B cell (primary cell): ENCODE measurements at regions not wholly inside any gene's neighbourhood (a gene's known extent, or its start where the extent isn't known, plus 50 kb on each side); places are given as distances from the start of the nearest gene placed in this dataset.

ENCODE experiments used
- ATAC-seq: fragments of 200-7000 bp; cut with Tn5 transposase; one replicate; pipeline ENCODE4 v1.10.0; 2021; ENCODE audit warnings: low read depth, mild to moderate bottlenecking, moderate number of reproducible peaks, moderate library complexity
- CTCF ChIA-PET: fragments of 350-600 bp; sonication (Branson Sonifier 250); formaldehyde crosslinking; loops from one replicate; lab custom pipeline; 2021; ENCODE audit warnings: antibody characterized with exemption, inconsistent platforms; lab: Charles Lee
- POLR2A ChIA-PET: fragments of 350-600 bp; sonication (Branson Sonifier 250); formaldehyde crosslinking; loops from one replicate; lab custom pipeline; 2021; ENCODE audit warnings: antibody characterized with exemption; lab: Charles Lee
- DNase-seq: peaks from one replicate; pipeline ENCODE4 v3.0.0; 2013
- H2AFZ ChIP-seq: 2 replicates; pipeline ENCODE4 v1.6.1; 2012; ENCODE audit warnings: mild to moderate bottlenecking, low read depth, low read length; ENCODE audit not compliant: insufficient read depth, poor library complexity, severe bottlenecking
- H3K27ac ChIP-seq, 2 donors: 1 replicate in 1 of 2; 2 replicates in 1 of 2; pipeline ENCODE4 v1.5.1; 2012 to 2013; ENCODE audit warnings: low read length in 2 of 2, mild to moderate bottlenecking in 2 of 2, moderate library complexity in 1 of 2
- H3K27me3 ChIP-seq, 4 experiments: fragments of 200-600 bp in 1 of 4; sonication (generic) in 1 of 4; replicated peaks in 1 of 4; 1 replicate in 2 of 4; 2 replicates in 2 of 4; pipeline versions ENCODE4 v1.6.1 to v1.7.0; 2013 to 2016; ENCODE audit warnings: low read length in 3 of 4, mild to moderate bottlenecking in 2 of 4, mixed read lengths in 1 of 4, moderate library complexity in 1 of 4; ENCODE audit not compliant: insufficient read depth in 4 of 4, control insufficient read depth in 3 of 4; ENCODE audit errors: control extremely low read depth in 1 of 4
- H3K36me3 ChIP-seq, 2 experiments: replicated peaks in 1 of 2; 1 replicate in 1 of 2; 2 replicates in 1 of 2; pipeline versions ENCODE4 v1.6.1 to v1.7.1; 2013; ENCODE audit warnings: low read length in 1 of 2; ENCODE audit not compliant: insufficient read depth in 2 of 2, control insufficient read depth in 1 of 2; ENCODE audit errors: control extremely low read depth in 1 of 2, extremely low read depth in 1 of 2
- H3K4me1 ChIP-seq, 2 donors: fragments of 200-600 bp in 1 of 2; sonication (generic) in 1 of 2; 1 replicate in 1 of 2; 2 replicates in 1 of 2; pipeline versions ENCODE4 v1.5.1 to v1.6.1; 2013 to 2017; ENCODE audit warnings: low read length in 2 of 2; ENCODE audit not compliant: control insufficient read depth in 2 of 2, insufficient read depth in 2 of 2
- H3K4me2 ChIP-seq: replicated peaks from 2 replicates; pipeline ENCODE3; 2012; ENCODE audit warnings: mild to moderate bottlenecking, low read depth, low read length; ENCODE audit not compliant: poor library complexity, severe bottlenecking
- H3K4me3 ChIP-seq, 5 experiments: fragments of 200-600 bp in 1 of 5; sonication (generic) in 1 of 5; 1 replicate in 3 of 5; 2 replicates in 2 of 5; pipeline versions ENCODE4 v1.5.1 to v1.7.0; 2011 to 2016; ENCODE audit warnings: low read length in 4 of 5, mild to moderate bottlenecking in 4 of 5, low read depth in 2 of 5, control low read depth in 1 of 5, moderate library complexity in 1 of 5; ENCODE audit not compliant: insufficient read depth in 1 of 5; ENCODE audit errors: control extremely low read depth in 1 of 5, extremely low read depth in 1 of 5
- H3K79me2 ChIP-seq: fragments of 200-600 bp; sonication (generic); one replicate; pipeline ENCODE4 v1.6.0; 2016; ENCODE audit warnings: low read length; ENCODE audit not compliant: control insufficient read depth, insufficient read depth
- H3K9ac ChIP-seq: fragments of 200-600 bp; sonication (generic); 2 replicates; pipeline ENCODE4 v1.6.1; 2017; ENCODE audit warnings: mild to moderate bottlenecking, low read length, moderate library complexity
- H3K9me3 ChIP-seq, 3 donors: one replicate each; pipeline versions ENCODE4 v1.6.1 to v1.7.1; 2013; ENCODE audit warnings: low read length in 2 of 3; ENCODE audit not compliant: control insufficient read depth in 2 of 3, insufficient read depth in 1 of 3; ENCODE audit errors: control extremely low read depth in 1 of 3
- H4K20me1 ChIP-seq: 2 replicates; pipeline ENCODE4 v1.6.0; 2012; ENCODE audit warnings: mild to moderate bottlenecking, low read length; ENCODE audit not compliant: insufficient read depth, control insufficient read depth, poor library complexity, severe bottlenecking
- H3K27ac Mint-ChIP-seq: one replicate; pipeline ENCODE4 v1.8.0; 2021; ENCODE audit warnings: mixed read lengths
- H3K27me3 Mint-ChIP-seq: one replicate; pipeline ENCODE4 v1.8.0; 2021; ENCODE audit warnings: mixed read lengths
- H3K4me1 Mint-ChIP-seq: one replicate; pipeline ENCODE4 v1.8.0; 2021; ENCODE audit warnings: mixed read lengths
- H3K4me3 Mint-ChIP-seq: one replicate; pipeline ENCODE4 v1.8.0; 2021; ENCODE audit warnings: mixed read lengths
- H3K9me3 Mint-ChIP-seq: one replicate; pipeline ENCODE4 v1.8.0; 2022; ENCODE audit warnings: mixed read lengths; ENCODE audit not compliant: insufficient read depth
- CTCF ChIP-seq: fragments of 200-600 bp; IDR thresholded peaks from one replicate; pipeline ENCODE4 v1.8.0; 2022; ENCODE audit warnings: antibody characterized with exemption, mild to moderate bottlenecking
- EZH2 ChIP-seq: IDR thresholded peaks from 2 replicates; pipeline ENCODE4 v1.6.1; 2012; ENCODE audit warnings: borderline replicate concordance, low read depth, mild to moderate bottlenecking, moderate library complexity, low read length; ENCODE audit not compliant: insufficient read depth, poor library complexity, severe bottlenecking
- WGBS: methylation state at CpG from one replicate; pipeline ENCODE4 v1.1.5; 2013; ENCODE audit warnings: missing lambda C conversion rate; ENCODE audit not compliant: insufficient coverage; 5-methylcytosine and 5-hydroxymethylcytosine counted together
- intact Hi-C: fragments of 100-400 bp; cut with micrococcal nuclease; formaldehyde crosslinking; loops from one replicate; pipeline ENCODE4 v1.10.0; 2022

GRCh38 chr1:87829360-87829759 is 500.7 kb downstream of the LMO4 start:
- no peak for ATAC-seq

DNA sequence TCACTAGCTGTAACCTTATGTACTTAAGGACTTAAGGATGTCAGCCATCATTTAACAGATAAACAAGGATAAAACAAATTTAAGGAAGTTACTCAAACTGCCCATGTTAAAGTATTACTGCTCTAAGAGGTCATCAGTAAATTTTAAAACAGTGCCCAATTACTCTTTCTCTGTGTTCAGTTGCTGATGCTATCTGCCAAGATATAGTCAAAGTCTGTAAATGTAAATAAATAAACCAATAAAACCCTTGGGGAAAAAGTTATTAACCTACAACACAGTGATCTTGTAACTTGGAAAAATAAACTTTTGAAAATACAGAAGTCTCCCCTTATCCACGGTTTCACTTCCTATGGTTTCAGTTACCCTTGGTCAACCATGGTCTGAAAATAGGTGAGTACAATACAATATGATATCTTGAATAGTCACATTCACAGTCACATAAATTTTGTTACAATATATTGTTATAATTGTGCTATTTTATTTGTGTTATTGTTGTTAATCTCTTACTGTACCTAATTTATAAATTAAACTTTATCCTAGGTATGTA is 501.8 kb downstream of the LMO4 start:
- Mint-ChIP-seq H3K27me3 (no peaks in the 10 kb centered on the region), H3K4me3 (peak overlapping the region; percentile 21), H3K4me1 (peaks cover 48% of the 10 kb centered on the region), H3K9me3 (peaks cover 3% of the 10 kb centered on the region), H3K27ac (no peak overlapping the region)
- no peak overlapping the region for H2AFZ ChIP-seq
- peaks cover 0 to 6% (median 0%) of the 10 kb centered on the region in 3 donors for H3K9me3 ChIP-seq
- ATAC-seq (peak; percentile 31), DNase-seq (peak; percentile 44)
- peak overlapping the region; percentile 46 for H3K4me2 ChIP-seq
- H3K79me2 ChIP-seq: no peaks in the 10 kb centered on the region
- peaks cover 17 to 32% of the 10 kb centered on the region in 2 donors for H3K4me1 ChIP-seq
- H3K36me3 ChIP-seq: no peaks in the 10 kb centered on the region
- TF ChIP-seq CTCF (no peak), EZH2 (no peak)
- H3K27ac ChIP-seq: no peak overlapping the region
- intact Hi-C loops: no loop called here
- CTCF ChIA-PET: interaction anchor here (0.6 kb wide), 1 partner anchor 537 kb away, joined by 3 read pairs; no protein-coding TSS in a partner anchor
- no peaks in the 10 kb centered on the region for H4K20me1 ChIP-seq
- H3K4me3 ChIP-seq: no peak overlapping the region
- no CpG with 5 or more reads among the region's 1 CpG for WGBS
- POLR2A ChIA-PET: no interaction called here
- H3K9ac ChIP-seq: no peak overlapping the region
- no peaks in the 10 kb centered on the region for H3K27me3 ChIP-seq

More at GRCh38 chr1:87829360-87829759, 500.7 kb downstream of the LMO4 start:
- Histone ChIP-seq H3K4me2 (no peak overlapping the region), H3K79me2 (no peaks in the 10 kb centered on the region), H3K4me3 (no peak overlapping the region), H3K27me3 (no peaks in the 10 kb centered on the region), H3K27ac (no peak overlapping the region), H2AFZ (no peak overlapping the region), H3K36me3 (no peaks in the 10 kb centered on the region), H3K9ac (no peak overlapping the region), H4K20me1 (no peaks in the 10 kb centered on the region), H3K9me3 (peaks cover 0 to 6% (median 0%) of the 10 kb centered on the region in 3 donors), H3K4me1 (peaks cover 17 to 32% of the 10 kb centered on the region in 2 donors)
- CTCF ChIA-PET: no interaction called here
- Mint-ChIP-seq H3K4me3 (no peak overlapping the region), H3K27ac (no peak overlapping the region), H3K9me3 (peaks cover 3% of the 10 kb centered on the region), H3K4me1 (peaks cover 48% of the 10 kb centered on the region), H3K27me3 (no peaks in the 10 kb centered on the region)
- DNase-seq: no peak
- intact Hi-C loops: no loop called here
- POLR2A ChIA-PET: no interaction called here
- no CpG with 5 or more reads among the region's 4 CpGs for WGBS
- no peak for TF ChIP-seq CTCF
